ENCODE measurements at regions not wholly inside any gene's neighbourhood (a gene's known extent, or its start where the extent isn't known, plus 50 kb on each side); places are given as distances from the start of the nearest gene placed in this dataset.

DNA sequence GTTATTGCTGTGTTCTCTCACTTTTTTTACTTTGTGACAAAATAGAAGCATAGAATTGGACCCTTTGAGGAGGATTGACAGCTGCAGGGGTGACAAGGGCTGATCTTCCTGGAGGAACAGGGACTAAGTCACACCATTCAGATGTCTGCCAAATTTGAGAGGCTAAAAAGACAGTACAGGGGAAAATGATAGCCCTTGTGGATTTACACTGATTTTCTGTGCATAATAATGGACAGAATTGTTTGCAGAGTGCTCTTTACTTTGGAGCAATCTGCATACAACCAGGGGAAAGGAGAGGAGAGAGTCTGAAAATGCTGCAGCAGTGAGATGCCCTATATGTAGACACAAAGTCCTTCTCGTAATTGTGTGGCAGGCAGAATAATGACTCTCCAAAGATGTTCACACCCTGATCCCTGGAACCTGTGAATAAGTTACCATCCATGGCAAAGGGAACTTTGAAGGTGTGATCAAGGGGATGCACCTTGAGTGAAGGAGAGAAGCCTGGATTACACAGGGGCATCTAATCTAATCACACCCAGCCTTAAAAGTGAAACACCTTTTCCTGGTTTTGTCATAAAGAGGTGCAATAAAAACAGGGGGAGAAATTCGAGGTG is 221.4 kb upstream of the CPHXL start:
- Histone ChIP-seq H3K4me1 (ENCODE audit: insufficient read depth, low read length, poor library complexity, severe bottlenecking) (no peaks in the 10 kb centered on the region), H3K9me2 (replicated peaks; ENCODE audit: low read depth, low read length) (no peaks in the 10 kb centered on the region), H3K9me3 (ENCODE audit: insufficient read depth, low read depth, low read length) (no peaks in the 10 kb centered on the region), H3K36me3 (ENCODE audit: insufficient read depth, low read length) (no peaks in the 10 kb centered on the region), H3K79me2 (ENCODE audit: insufficient read depth, low read length) (no peaks in the 10 kb centered on the region), H3K9ac (ENCODE audit: low read depth, low read length, poor library complexity, severe bottlenecking) (no peak overlapping the region), H2AFZ (ENCODE audit: low read length) (no peak overlapping the region), H4K20me1 (ENCODE audit: insufficient read depth, low read length, poor library complexity, severe bottlenecking) (no peaks in the 10 kb centered on the region), H3K4me3 (ENCODE audit: low read length, poor library complexity, severe bottlenecking) (no peak overlapping the region), H3F3A (ENCODE audit: low read depth) (no peaks in the 10 kb centered on the region), H3K27me3 (ENCODE audit: insufficient read depth, low read length, poor library complexity, severe bottlenecking) (no peaks in the 10 kb centered on the region), H3K4me2 (ENCODE audit: low read depth, low read length, poor library complexity, severe bottlenecking) (no peak overlapping the region)
- no peak for TF ChIP-seq EZH2phosphoT487 (IDR thresholded peaks at IDR 0.05; ENCODE audit: borderline replicate concordance)

DNA sequence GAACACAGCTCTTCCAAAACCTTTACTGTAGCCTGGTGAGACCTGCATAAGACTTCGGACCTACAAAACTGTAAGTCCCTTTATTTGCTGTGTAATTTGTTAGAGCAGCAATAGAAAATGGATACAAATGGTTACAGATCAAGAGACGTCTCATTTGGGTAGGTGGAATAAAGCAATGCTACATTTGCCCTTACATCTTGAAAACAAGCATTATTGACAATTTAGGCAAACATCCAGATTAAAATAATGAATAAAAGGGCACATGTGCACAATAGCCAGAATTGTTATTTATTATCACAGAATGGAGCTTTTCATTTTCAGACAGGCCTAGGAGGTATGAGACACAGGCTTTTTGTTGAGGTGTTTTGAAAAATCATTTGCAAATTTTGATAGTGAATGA is 222.2 kb upstream of the CPHXL start:
- no peak overlapping the region for H2AFZ ChIP-seq (ENCODE audit: low read length)
- H4K20me1 ChIP-seq (ENCODE audit: insufficient read depth, low read length, poor library complexity, severe bottlenecking), result no peaks in the 10 kb centered on the region
- no peaks in the 10 kb centered on the region for H3K27me3 ChIP-seq (ENCODE audit: insufficient read depth, low read length, poor library complexity, severe bottlenecking)
- TF ChIP-seq EZH2phosphoT487 (IDR thresholded peaks at IDR 0.05; ENCODE audit: borderline replicate concordance), result no peak
- TF ChIP-seq, protein P1, sequence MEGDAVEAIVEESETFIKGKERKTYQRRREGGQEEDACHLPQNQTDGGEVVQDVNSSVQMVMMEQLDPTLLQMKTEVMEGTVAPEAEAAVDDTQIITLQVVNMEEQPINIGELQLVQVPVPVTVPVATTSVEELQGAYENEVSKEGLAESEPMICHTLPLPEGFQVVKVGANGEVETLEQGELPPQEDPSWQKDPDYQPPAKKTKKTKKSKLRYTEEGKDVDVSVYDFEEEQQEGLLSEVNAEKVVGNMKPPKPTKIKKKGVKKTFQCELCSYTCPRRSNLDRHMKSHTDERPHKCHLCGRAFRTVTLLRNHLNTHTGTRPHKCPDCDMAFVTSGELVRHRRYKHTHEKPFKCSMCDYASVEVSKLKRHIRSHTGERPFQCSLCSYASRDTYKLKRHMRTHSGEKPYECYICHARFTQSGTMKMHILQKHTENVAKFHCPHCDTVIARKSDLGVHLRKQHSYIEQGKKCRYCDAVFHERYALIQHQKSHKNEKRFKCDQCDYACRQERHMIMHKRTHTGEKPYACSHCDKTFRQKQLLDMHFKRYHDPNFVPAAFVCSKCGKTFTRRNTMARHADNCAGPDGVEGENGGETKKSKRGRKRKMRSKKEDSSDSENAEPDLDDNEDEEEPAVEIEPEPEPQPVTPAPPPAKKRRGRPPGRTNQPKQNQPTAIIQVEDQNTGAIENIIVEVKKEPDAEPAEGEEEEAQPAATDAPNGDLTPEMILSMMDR (conservative IDR thresholded peaks at IDR 0.05; ENCODE audit: low read length), result no peak
- no peaks in the 10 kb centered on the region for H3K9me2 ChIP-seq (replicated peaks; ENCODE audit: low read depth, low read length)
- no peaks in the 10 kb centered on the region for H3K4me1 ChIP-seq (ENCODE audit: insufficient read depth, low read length, poor library complexity, severe bottlenecking)
- no peak overlapping the region for H3K9ac ChIP-seq (ENCODE audit: low read depth, low read length, poor library complexity, severe bottlenecking)
- H3K4me3 ChIP-seq (ENCODE audit: low read length, poor library complexity, severe bottlenecking), result no peak overlapping the region
- no peaks in the 10 kb centered on the region for H3K36me3 ChIP-seq (ENCODE audit: insufficient read depth, low read length)
- no peak overlapping the region for H3K4me2 ChIP-seq (ENCODE audit: low read depth, low read length, poor library complexity, severe bottlenecking)
- H3K79me2 ChIP-seq (ENCODE audit: insufficient read depth, low read length), result no peaks in the 10 kb centered on the region
- no peaks in the 10 kb centered on the region for H3F3A ChIP-seq (ENCODE audit: low read depth)
- H3K9me3 ChIP-seq (ENCODE audit: insufficient read depth, low read depth, low read length), result no peaks in the 10 kb centered on the region

- Histone ChIP-seq H3K9me3 (ENCODE audit: insufficient read depth, low read depth, low read length) (no peaks in the 10 kb centered on the region), H3F3A (ENCODE audit: low read depth) (no peaks in the 10 kb centered on the region), H3K9me2 (replicated peaks; ENCODE audit: low read depth, low read length) (no peaks in the 10 kb centered on the region), H3K36me3 (ENCODE audit: insufficient read depth, low read length) (no peaks in the 10 kb centered on the region), H4K20me1 (ENCODE audit: insufficient read depth, low read length, poor library complexity, severe bottlenecking) (no peaks in the 10 kb centered on the region), H3K79me2 (ENCODE audit: insufficient read depth, low read length) (no peaks in the 10 kb centered on the region), H3K27me3 (ENCODE audit: insufficient read depth, low read length, poor library complexity, severe bottlenecking) (no peaks in the 10 kb centered on the region), H3K4me2 (ENCODE audit: low read depth, low read length, poor library complexity, severe bottlenecking) (no peak overlapping the region), H3K4me1 (ENCODE audit: insufficient read depth, low read length, poor library complexity, severe bottlenecking) (no peaks in the 10 kb centered on the region), H3K9ac (ENCODE audit: low read depth, low read length, poor library complexity, severe bottlenecking) (no peak overlapping the region), H3K4me3 (ENCODE audit: low read length, poor library complexity, severe bottlenecking) (no peak overlapping the region), H2AFZ (ENCODE audit: low read length) (no peak overlapping the region)
- TF ChIP-seq EZH2phosphoT487 (IDR thresholded peaks at IDR 0.05; ENCODE audit: borderline replicate concordance), result no peak
- TF ChIP-seq, protein P1 (conservative IDR thresholded peaks at IDR 0.05; ENCODE audit: low read length), result no peak
Observed at GRCh38 chr16:75948886-75949285, 222.6 kb upstream of the CPHXL start.

GRCh38 chr16:75952124-75952523 is 225.8 kb upstream of the CPHXL start:
- Histone ChIP-seq H3K4me2 (ENCODE audit: low read depth, low read length, poor library complexity, severe bottlenecking) (no peak overlapping the region), H3K4me3 (ENCODE audit: low read length, poor library complexity, severe bottlenecking) (no peak overlapping the region), H3K27me3 (ENCODE audit: insufficient read depth, low read length, poor library complexity, severe bottlenecking) (no peaks in the 10 kb centered on the region), H3K9me3 (ENCODE audit: insufficient read depth, low read depth, low read length) (no peaks in the 10 kb centered on the region), H3K79me2 (ENCODE audit: insufficient read depth, low read length) (no peaks in the 10 kb centered on the region), H3K9me2 (replicated peaks; ENCODE audit: low read depth, low read length) (no peaks in the 10 kb centered on the region), H2AFZ (ENCODE audit: low read length) (no peak overlapping the region), H3K4me1 (ENCODE audit: insufficient read depth, low read length, poor library complexity, severe bottlenecking) (no peaks in the 10 kb centered on the region), H3K36me3 (ENCODE audit: insufficient read depth, low read length) (no peaks in the 10 kb centered on the region), H3K9ac (ENCODE audit: low read depth, low read length, poor library complexity, severe bottlenecking) (no peak overlapping the region), H4K20me1 (ENCODE audit: insufficient read depth, low read length, poor library complexity, severe bottlenecking) (no peaks in the 10 kb centered on the region), H3F3A (ENCODE audit: low read depth) (no peaks in the 10 kb centered on the region)
- TF ChIP-seq EZH2phosphoT487 (IDR thresholded peaks at IDR 0.05; ENCODE audit: borderline replicate concordance), result no peak
- TF ChIP-seq, protein P1 (conservative IDR thresholded peaks at IDR 0.05; ENCODE audit: low read length), result no peak

Measured in Loucy (cell line).